SU-DHL-6 (cell line): ENCODE measurements at regions not wholly inside any gene's neighbourhood (a gene's known extent, or its start where the extent isn't known, plus 50 kb on each side); places are given as distances from the start of the nearest gene placed in this dataset.

Experiments used
- EZH2phosphoT487 ChIP-seq: fragments of 200-600 bp; sonication (generic), shearing (Covaris generic); conservative IDR thresholded peaks from 2 replicates; pipeline ENCODE4 v1.6.1; 2018; ENCODE audit warnings: mild to moderate bottlenecking, antibody characterized with exemption, low read length, moderate library complexity, mixed read lengths
- TF ChIP-seq, protein P1 (sequence below): fragments of 200-600 bp; sonication (generic); IDR thresholded peaks from one replicate; pipeline ENCODE4 v1.5.1; 2017; ENCODE audit warnings: antibody characterized with exemption, mild to moderate bottlenecking, low read length, moderate library complexity; ENCODE audit not compliant: insufficient read depth, poor library complexity, severe bottlenecking

GRCh38 chr14:98900236-98900635, 371.8 kb downstream of the BCL11B start:
- TF ChIP-seq, protein P1, sequence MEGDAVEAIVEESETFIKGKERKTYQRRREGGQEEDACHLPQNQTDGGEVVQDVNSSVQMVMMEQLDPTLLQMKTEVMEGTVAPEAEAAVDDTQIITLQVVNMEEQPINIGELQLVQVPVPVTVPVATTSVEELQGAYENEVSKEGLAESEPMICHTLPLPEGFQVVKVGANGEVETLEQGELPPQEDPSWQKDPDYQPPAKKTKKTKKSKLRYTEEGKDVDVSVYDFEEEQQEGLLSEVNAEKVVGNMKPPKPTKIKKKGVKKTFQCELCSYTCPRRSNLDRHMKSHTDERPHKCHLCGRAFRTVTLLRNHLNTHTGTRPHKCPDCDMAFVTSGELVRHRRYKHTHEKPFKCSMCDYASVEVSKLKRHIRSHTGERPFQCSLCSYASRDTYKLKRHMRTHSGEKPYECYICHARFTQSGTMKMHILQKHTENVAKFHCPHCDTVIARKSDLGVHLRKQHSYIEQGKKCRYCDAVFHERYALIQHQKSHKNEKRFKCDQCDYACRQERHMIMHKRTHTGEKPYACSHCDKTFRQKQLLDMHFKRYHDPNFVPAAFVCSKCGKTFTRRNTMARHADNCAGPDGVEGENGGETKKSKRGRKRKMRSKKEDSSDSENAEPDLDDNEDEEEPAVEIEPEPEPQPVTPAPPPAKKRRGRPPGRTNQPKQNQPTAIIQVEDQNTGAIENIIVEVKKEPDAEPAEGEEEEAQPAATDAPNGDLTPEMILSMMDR, result no peak
- no peak for TF ChIP-seq EZH2phosphoT487
